ENCODE measurements at regions not wholly inside any gene's neighbourhood (a gene's known extent, or its start where the extent isn't known, plus 50 kb on each side); places are given as distances from the start of the nearest gene placed in this dataset.

DNA sequence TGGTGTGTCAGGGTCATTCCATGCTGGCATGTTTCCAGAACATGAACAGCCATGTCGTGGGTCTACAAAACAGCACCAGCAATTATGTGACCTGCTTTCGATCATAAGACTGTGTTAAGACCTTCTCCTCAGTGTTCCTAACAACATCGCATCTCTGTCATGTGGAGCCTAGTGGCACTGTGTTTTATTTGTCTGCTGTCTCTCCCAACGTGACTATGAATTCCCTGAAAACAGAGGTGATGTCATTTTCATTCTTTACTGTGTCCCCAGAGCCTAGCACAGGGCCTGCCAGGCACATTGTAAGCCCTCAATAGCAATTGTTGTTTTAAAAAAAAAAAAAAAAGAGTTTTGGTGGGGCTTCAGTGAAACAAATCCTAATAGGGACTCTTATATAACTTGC, 94.2 kb upstream of the IL12A start:
- DNase-seq = no peak
- CTCF ChIA-PET = interaction anchor here (1.3 to 4.7 kb wide), 3 partner anchors 11 to 94 kb away, joined by 3 to 35 read pairs (median 18); partner anchors contain the start of gene IL12A
- H3F3A ChIP-seq (replicated peaks; ENCODE audit: insufficient read depth) = no peaks in the 10 kb centered on the region
- peaks cover 8% of the 10 kb centered on the region; the same call in 1 of the 2 replicates for H3K79me2 ChIP-seq (ENCODE audit: insufficient read depth)
- TF ChIP-seq, protein P1, sequence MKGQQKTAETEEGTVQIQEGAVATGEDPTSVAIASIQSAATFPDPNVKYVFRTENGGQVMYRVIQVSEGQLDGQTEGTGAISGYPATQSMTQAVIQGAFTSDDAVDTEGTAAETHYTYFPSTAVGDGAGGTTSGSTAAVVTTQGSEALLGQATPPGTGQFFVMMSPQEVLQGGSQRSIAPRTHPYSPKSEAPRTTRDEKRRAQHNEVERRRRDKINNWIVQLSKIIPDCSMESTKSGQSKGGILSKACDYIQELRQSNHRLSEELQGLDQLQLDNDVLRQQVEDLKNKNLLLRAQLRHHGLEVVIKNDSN (IDR thresholded peaks at IDR 0.05; ENCODE audit: borderline replicate concordance, low read depth) = no peak
- TF ChIP-seq, protein P2, sequence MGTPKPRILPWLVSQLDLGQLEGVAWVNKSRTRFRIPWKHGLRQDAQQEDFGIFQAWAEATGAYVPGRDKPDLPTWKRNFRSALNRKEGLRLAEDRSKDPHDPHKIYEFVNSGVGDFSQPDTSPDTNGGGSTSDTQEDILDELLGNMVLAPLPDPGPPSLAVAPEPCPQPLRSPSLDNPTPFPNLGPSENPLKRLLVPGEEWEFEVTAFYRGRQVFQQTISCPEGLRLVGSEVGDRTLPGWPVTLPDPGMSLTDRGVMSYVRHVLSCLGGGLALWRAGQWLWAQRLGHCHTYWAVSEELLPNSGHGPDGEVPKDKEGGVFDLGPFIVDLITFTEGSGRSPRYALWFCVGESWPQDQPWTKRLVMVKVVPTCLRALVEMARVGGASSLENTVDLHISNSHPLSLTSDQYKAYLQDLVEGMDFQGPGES (IDR thresholded peaks at IDR 0.05; ENCODE audit: low read depth, low read length) = no peak
- peaks cover 43 to 74% of the 10 kb centered on the region in 2 experiments for H3K36me3 ChIP-seq (replicated peaks in 1 of 2; ENCODE audit: control insufficient read depth in 1 of 2, insufficient read depth in 2 of 2, low read length in 1 of 2)
- no peak overlapping the region for H3K9ac ChIP-seq
- 90% methylated on average over 4 of the region's 4 CpGs for WGBS (ENCODE audit: low lambda C conversion rate)
- no peaks in the 10 kb centered on the region for H3K9me2 ChIP-seq
- POLR2A ChIA-PET = interaction anchor here (1.5 kb wide), 1 partner anchor 54 kb away, joined by 3 read pairs; the partner anchor contains the start of gene SCHIP1
- no peaks in the 10 kb centered on the region for H3K27me3 ChIP-seq (ENCODE audit: insufficient read depth)
- no peak overlapping the region for H3K4me3 ChIP-seq (ENCODE audit: low read depth in 2 of 2, low read length in 1 of 2)
- H3K4me2 ChIP-seq = no peak overlapping the region
- H3K9me3 ChIP-seq = no peaks in the 10 kb centered on the region
- no peak overlapping the region for H2AFZ ChIP-seq (ENCODE audit: low read depth)
- no peaks in the 10 kb centered on the region for H4K20me1 ChIP-seq (ENCODE audit: insufficient read depth)
- peak overlapping the region in 1 of 2 experiments; percentile 28; a peak in 1 of 4 replicates for H3K27ac ChIP-seq (ENCODE audit: low read depth in 2 of 2, low read length in 1 of 2)
- peaks cover 0 to 37% of the 10 kb centered on the region in 2 experiments; a peak in 3 of 4 replicates for H3K4me1 ChIP-seq (ENCODE audit: control insufficient read depth in 1 of 2, insufficient read depth in 2 of 2, low read depth in 1 of 2, low read length in 1 of 2)

DNA sequence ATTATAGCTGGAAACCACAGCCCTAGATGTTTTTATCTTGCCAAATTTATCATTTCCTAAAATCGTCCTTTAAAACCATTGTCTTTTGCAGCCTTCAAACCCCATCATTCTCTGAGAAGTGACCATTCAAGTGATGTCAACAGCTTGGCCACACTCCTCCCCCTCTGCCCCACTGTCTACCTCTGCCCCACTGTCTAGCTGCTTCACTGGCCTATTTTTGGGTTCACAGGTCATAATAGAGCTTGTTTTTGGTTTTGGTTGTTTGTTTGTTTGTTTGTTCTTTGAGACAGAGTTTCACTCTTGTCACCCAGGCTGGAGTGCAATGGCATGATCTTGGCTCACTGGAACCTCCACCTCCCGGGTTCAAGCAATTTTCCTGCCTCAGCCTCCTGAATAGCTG, 93.2 kb upstream of the IL12A start:
- Histone ChIP-seq H3K27me3 (ENCODE audit: insufficient read depth) (no peaks in the 10 kb centered on the region), H3K9ac (no peak overlapping the region), H4K20me1 (ENCODE audit: insufficient read depth) (no peaks in the 10 kb centered on the region), H3K79me2 (ENCODE audit: insufficient read depth) (peaks cover 4% of the 10 kb centered on the region; the same call in 1 of the 2 replicates), H3K27ac (ENCODE audit: low read depth in 2 of 2, low read length in 1 of 2) (no peak overlapping the region), H3F3A (replicated peaks; ENCODE audit: insufficient read depth) (no peaks in the 10 kb centered on the region), H3K9me3 (no peaks in the 10 kb centered on the region), H3K4me2 (no peak overlapping the region), H3K4me1 (ENCODE audit: control insufficient read depth in 1 of 2, insufficient read depth in 2 of 2, low read depth in 1 of 2, low read length in 1 of 2) (peaks cover 0 to 37% of the 10 kb centered on the region in 2 experiments; a peak in 3 of 4 replicates), H3K9me2 (no peaks in the 10 kb centered on the region), H2AFZ (ENCODE audit: low read depth) (no peak overlapping the region), H3K36me3 (replicated peaks in 1 of 2; ENCODE audit: control insufficient read depth in 1 of 2, insufficient read depth in 2 of 2, low read length in 1 of 2) (peaks cover 39 to 76% of the 10 kb centered on the region in 2 experiments), H3K4me3 (ENCODE audit: low read depth in 2 of 2, low read length in 1 of 2) (no peak overlapping the region)
- POLR2A ChIA-PET = interaction anchor here (0.5 to 1.5 kb wide), 3 partner anchors 55 to 111 kb away, joined by 3 read pairs; partner anchors contain the start of gene SCHIP1
- DNase-seq = no peak
- TF ChIP-seq MEF2A (IDR thresholded peaks at IDR 0.05; ENCODE audit: borderline replicate concordance, low read depth) (no peak), SIN3A (IDR thresholded peaks at IDR 0.05; ENCODE audit: borderline replicate concordance, low read depth, low read length) (no peak), EP300 (IDR thresholded peaks at IDR 0.05; ENCODE audit: borderline replicate concordance in 1 of 2, low read depth in 1 of 2, low read length in 1 of 2) (no peak), NRF1 (IDR thresholded peaks at IDR 0.05; ENCODE audit: low read depth, low read length) (no peak), RCOR1 (IDR thresholded peaks at IDR 0.05; ENCODE audit: low read length) (no peak), NFIC (IDR thresholded peaks at IDR 0.05; ENCODE audit: borderline replicate concordance) (no peak), YY1 (IDR thresholded peaks at IDR 0.05; ENCODE audit: low read depth) (no peak), JUND (IDR thresholded peaks at IDR 0.05) (no peak), CHD2 (IDR thresholded peaks at IDR 0.05; ENCODE audit: low read length, partially characterized antibody) (no peak), GATA2 (CRISPR knock-in tag; IDR thresholded peaks at IDR 0.05) (no peak), TEAD4 (IDR thresholded peaks at IDR 0.05; ENCODE audit: borderline replicate concordance, insufficient read depth) (no peak), TAF1 (IDR thresholded peaks at IDR 0.05; ENCODE audit: borderline replicate concordance, low read depth, low read length) (no peak), RXRA (IDR thresholded peaks at IDR 0.05; ENCODE audit: borderline replicate concordance, low read depth) (no peak), MXI1 (IDR thresholded peaks at IDR 0.05; ENCODE audit: low read depth, low read length) (no peak), GABPA (IDR thresholded peaks at IDR 0.05; ENCODE audit: low read depth) (no peak), ELF1 (IDR thresholded peaks at IDR 0.05) (no peak), TCF12 (IDR thresholded peaks at IDR 0.05) (no peak)
- TF ChIP-seq, protein P3, sequence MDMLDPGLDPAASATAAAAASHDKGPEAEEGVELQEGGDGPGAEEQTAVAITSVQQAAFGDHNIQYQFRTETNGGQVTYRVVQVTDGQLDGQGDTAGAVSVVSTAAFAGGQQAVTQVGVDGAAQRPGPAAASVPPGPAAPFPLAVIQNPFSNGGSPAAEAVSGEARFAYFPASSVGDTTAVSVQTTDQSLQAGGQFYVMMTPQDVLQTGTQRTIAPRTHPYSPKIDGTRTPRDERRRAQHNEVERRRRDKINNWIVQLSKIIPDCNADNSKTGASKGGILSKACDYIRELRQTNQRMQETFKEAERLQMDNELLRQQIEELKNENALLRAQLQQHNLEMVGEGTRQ (IDR thresholded peaks at IDR 0.05; ENCODE audit: borderline replicate concordance, low read depth, low read length) = no peak
- TF ChIP-seq, protein P2 (IDR thresholded peaks at IDR 0.05; ENCODE audit: low read depth, low read length) = no peak
- TF ChIP-seq, protein P4, sequence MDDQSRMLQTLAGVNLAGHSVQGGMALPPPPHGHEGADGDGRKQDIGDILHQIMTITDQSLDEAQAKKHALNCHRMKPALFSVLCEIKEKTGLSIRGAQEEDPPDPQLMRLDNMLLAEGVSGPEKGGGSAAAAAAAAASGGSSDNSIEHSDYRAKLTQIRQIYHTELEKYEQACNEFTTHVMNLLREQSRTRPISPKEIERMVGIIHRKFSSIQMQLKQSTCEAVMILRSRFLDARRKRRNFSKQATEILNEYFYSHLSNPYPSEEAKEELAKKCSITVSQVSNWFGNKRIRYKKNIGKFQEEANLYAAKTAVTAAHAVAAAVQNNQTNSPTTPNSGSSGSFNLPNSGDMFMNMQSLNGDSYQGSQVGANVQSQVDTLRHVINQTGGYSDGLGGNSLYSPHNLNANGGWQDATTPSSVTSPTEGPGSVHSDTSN (IDR thresholded peaks at IDR 0.05) = no peak
- CTCF ChIA-PET = interaction anchor here (0.9 to 4.7 kb wide), 6 partner anchors 12 to 111 kb away, joined by 3 to 35 read pairs (median 10); partner anchors contain the start of gene IL12A
- 92% methylated on average over 2 of the region's 2 CpGs for WGBS (ENCODE audit: low lambda C conversion rate)
